ENCODE measurements at regions not wholly inside any gene's neighbourhood (a gene's known extent, or its start where the extent isn't known, plus 50 kb on each side); places are given as distances from the start of the nearest gene placed in this dataset.

DNA sequence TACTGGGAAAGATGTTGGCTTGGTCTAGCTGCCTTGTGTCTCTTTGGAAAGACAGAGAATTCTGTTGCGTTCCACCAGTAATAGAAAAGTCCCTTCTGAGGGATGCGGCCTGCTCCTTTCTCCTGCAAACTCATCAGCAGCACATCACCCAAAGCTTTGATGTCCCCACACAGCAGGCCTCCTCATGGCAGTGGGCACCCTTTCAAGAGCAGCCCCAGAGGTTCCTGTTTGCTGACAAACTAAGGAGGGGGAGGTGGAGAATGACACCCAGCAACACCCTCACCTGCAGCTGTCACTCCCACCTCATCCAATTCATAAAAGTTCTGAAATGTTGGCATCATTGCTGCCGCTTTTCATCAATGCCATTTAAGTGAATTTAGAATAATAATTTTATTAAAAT lies 556.6 kb downstream of the BCL11A start:
- TF ChIP-seq JUNB (IDR thresholded peaks at IDR 0.05) (no peak), RELA (IDR thresholded peaks at IDR 0.05; ENCODE audit: borderline replicate concordance, partially characterized antibody) (no peak), POLR2A (IDR thresholded peaks at IDR 0.05; ENCODE audit: low read depth, low read length) (no peak), E4F1 (IDR thresholded peaks at IDR 0.05; ENCODE audit: borderline replicate concordance, partially characterized antibody) (no peak), SP1 (IDR thresholded peaks at IDR 0.05; ENCODE audit: low read depth, low read length) (no peak), CHD1 (IDR thresholded peaks at IDR 0.05; ENCODE audit: low read depth, low read length) (no peak)

Measured in GM12878 (cell line).